SK-N-SH (cell line): ENCODE measurements at regions not wholly inside any gene's neighbourhood (a gene's known extent, or its start where the extent isn't known, plus 50 kb on each side); places are given as distances from the start of the nearest gene placed in this dataset.

Source experiments
- CTCF ChIA-PET: fragments of 300-600, 350-600 bp; formaldehyde crosslinking; extraction: SDS; loops from one replicate; lab custom pipeline; 2021; lab: Yijun Ruan, JAX
- POLR2A ChIA-PET: fragments of 350-600 bp; sonication (Branson Sonifier 250); formaldehyde crosslinking; extraction: SDS; loops from one replicate; lab custom pipeline; 2020; ENCODE audit warnings: antibody characterized with exemption, inconsistent platforms; lab: Yijun Ruan, JAX
- DNase-seq: peaks from one replicate; pipeline ENCODE4 v3.0.0; 2012
- H2AFZ ChIP-seq: fragments of 200-600 bp; sonication (generic); 2 replicates; pipeline ENCODE4 v1.8.1; 2016; ENCODE audit warnings: antibody characterized with exemption, mild to moderate bottlenecking, low read depth
- H3F3A ChIP-seq: fragments of 200-600 bp; sonication (generic); replicated peaks from 2 replicates; pipeline ENCODE3; 2016; ENCODE audit warnings: antibody characterized with exemption, mild to moderate bottlenecking; ENCODE audit not compliant: insufficient read depth
- H3K27ac ChIP-seq, 2 experiments: fragments of 200-500 bp in 1 of 2; fragments of 200-600 bp in 1 of 2; sonication (Bioruptor generic) in 1 of 2; sonication (generic), shearing (Covaris generic) in 1 of 2; 2 replicates each; pipeline versions ENCODE4 v1.5.1 to v1.6.1; 2014 to 2016; ENCODE audit warnings: low read depth in 2 of 2, inconsistent platforms in 1 of 2, low read length in 1 of 2, mild to moderate bottlenecking in 1 of 2, mixed read lengths in 1 of 2
- H3K27me3 ChIP-seq: fragments of 200-600 bp; sonication (generic), shearing (Covaris generic); 2 replicates; pipeline ENCODE4 v1.6.1; 2016; ENCODE audit warnings: mixed run types; ENCODE audit not compliant: insufficient read depth
- H3K36me3 ChIP-seq, 2 experiments: fragments of 200-500 bp in 1 of 2; fragments of 200-600 bp in 1 of 2; sonication (Bioruptor generic) in 1 of 2; sonication (generic) in 1 of 2; replicated peaks in 1 of 2; 2 replicates each; pipeline versions ENCODE3 to v1.5.1; 2014 to 2016; ENCODE audit warnings: low read length in 1 of 2, mild to moderate bottlenecking in 1 of 2; ENCODE audit not compliant: insufficient read depth in 2 of 2, control insufficient read depth in 1 of 2
- H3K4me1 ChIP-seq, 2 experiments: fragments of 200-500 bp in 1 of 2; fragments of 200-600 bp in 1 of 2; sonication (Bioruptor generic) in 1 of 2; sonication (generic), shearing (Covaris generic) in 1 of 2; 2 replicates each; pipeline versions ENCODE4 v1.5.1 to v1.6.1; 2014 to 2016; ENCODE audit warnings: low read depth in 1 of 2, low read length in 1 of 2, mixed run types in 1 of 2; ENCODE audit not compliant: insufficient read depth in 2 of 2, control insufficient read depth in 1 of 2
- H3K4me2 ChIP-seq: fragments of 200-600 bp; sonication (generic), shearing (Covaris generic); 2 replicates; pipeline ENCODE4 v1.6.1; 2017; ENCODE audit warnings: mixed run types
- H3K4me3 ChIP-seq, 2 experiments: fragments of 200-500 bp in 1 of 2; fragments of 200-600 bp in 1 of 2; sonication (Bioruptor generic) in 1 of 2; sonication (generic), shearing (Covaris generic) in 1 of 2; 2 replicates each; pipeline versions ENCODE4 v1.5.1 to v1.8.1; 2014 to 2016; ENCODE audit warnings: low read depth in 2 of 2, inconsistent platforms in 1 of 2, low read length in 1 of 2, mild to moderate bottlenecking in 1 of 2, mixed read lengths in 1 of 2, moderate library complexity in 1 of 2
- H3K79me2 ChIP-seq: fragments of 200-600 bp; sonication (generic); 2 replicates; pipeline ENCODE4 v1.8.1; 2017; ENCODE audit warnings: mild to moderate bottlenecking; ENCODE audit not compliant: insufficient read depth
- H3K9ac ChIP-seq: fragments of 200-600 bp; sonication (generic); 2 replicates; pipeline ENCODE4 v1.6.1; 2017; ENCODE audit warnings: mixed run types
- H3K9me2 ChIP-seq: fragments of 200-600 bp; sonication (generic); 2 replicates; pipeline ENCODE4 v1.6.1; 2017; ENCODE audit warnings: mixed run types
- H3K9me3 ChIP-seq: fragments of 200-600 bp; sonication (generic); 2 replicates; pipeline ENCODE4 v1.6.1; 2017; ENCODE audit warnings: mixed run types, mild to moderate bottlenecking, moderate library complexity
- H4K20me1 ChIP-seq: fragments of 200-600 bp; sonication (generic); 2 replicates; pipeline ENCODE4 v1.6.1; 2017; ENCODE audit warnings: mild to moderate bottlenecking, mixed run types; ENCODE audit not compliant: insufficient read depth
- ELF1 ChIP-seq: IDR thresholded peaks from 2 replicates; pipeline ENCODE4 v1.4.0; 2012
- EP300 ChIP-seq, 2 experiments: IDR thresholded peaks; 2 replicates each; pipeline versions ENCODE4 v1.4.0 to v1.6.1; 2012; ENCODE audit warnings: borderline replicate concordance in 1 of 2, low read depth in 1 of 2, low read length in 1 of 2
- EZH2phosphoT487 ChIP-seq: fragments of 200-600 bp; sonication (generic); IDR thresholded peaks from 2 replicates; pipeline ENCODE4 v1.6.1; 2017; ENCODE audit warnings: low read depth, mixed run types, mild to moderate bottlenecking, antibody characterized with exemption, moderate library complexity, borderline replicate concordance
- GATA2 ChIP-seq: sonication (generic); formaldehyde crosslinking; IDR thresholded peaks from 2 replicates; pipeline ENCODE4 v1.5.0; 2020; ENCODE audit warnings: mild to moderate bottlenecking, missing genetic modification reagents
- IRF3 ChIP-seq: fragments of 150-350 bp; IDR thresholded peaks from 2 replicates; pipeline ENCODE4 v1.6.1; 2016; ENCODE audit warnings: mild to moderate bottlenecking, low read depth, low read length
- MAX ChIP-seq: IDR thresholded peaks from 2 replicates; pipeline ENCODE4 v1.4.0; 2012; ENCODE audit warnings: low read depth
- MXI1 ChIP-seq: IDR thresholded peaks from 2 replicates; pipeline ENCODE4 v1.6.1; 2012; ENCODE audit warnings: mild to moderate bottlenecking, low read depth, low read length, improper control_type of control experiment
- NRF1 ChIP-seq: IDR thresholded peaks from 2 replicates; pipeline ENCODE4 v1.6.1; 2012; ENCODE audit warnings: low read depth, mild to moderate bottlenecking, low read length
- POLR2AphosphoS5 ChIP-seq: IDR thresholded peaks from 2 replicates; pipeline ENCODE4 v1.6.1; 2012; ENCODE audit warnings: low read depth, low read length
- RAD21 ChIP-seq: IDR thresholded peaks from 2 replicates; pipeline ENCODE4 v1.6.1; 2012; ENCODE audit warnings: mild to moderate bottlenecking, low read length
- REST ChIP-seq: IDR thresholded peaks from 2 replicates; pipeline ENCODE4 v1.6.1; 2012; ENCODE audit warnings: mild to moderate bottlenecking, low read depth, low read length, moderate library complexity
- RFX5 ChIP-seq: IDR thresholded peaks from 2 replicates; pipeline ENCODE4 v1.6.1; 2012; ENCODE audit warnings: mild to moderate bottlenecking, improper control_type of control experiment, low read length
- RXRA ChIP-seq: IDR thresholded peaks from 2 replicates; pipeline ENCODE4 v1.4.0; 2012; ENCODE audit warnings: low read depth, mild to moderate bottlenecking, borderline replicate concordance
- SIN3A ChIP-seq: IDR thresholded peaks from 2 replicates; pipeline ENCODE4 v1.6.1; 2012; ENCODE audit warnings: low read depth, mild to moderate bottlenecking, low read length, moderate library complexity, borderline replicate concordance
- TCF12 ChIP-seq: IDR thresholded peaks from 2 replicates; pipeline ENCODE4 v1.4.0; 2012
- USF1 ChIP-seq: IDR thresholded peaks from 2 replicates; pipeline ENCODE4 v1.4.0; 2012; ENCODE audit warnings: low read depth, borderline replicate concordance
- USF2 ChIP-seq: fragments of 150-350 bp; IDR thresholded peaks from 2 replicates; pipeline ENCODE4 v1.6.1; 2017; ENCODE audit warnings: antibody characterized with exemption, low read length, low read depth, borderline replicate concordance
- WGBS: methylation state at CpG from one replicate; pipeline ENCODE4 v1.1.6; 2017; ENCODE audit warnings: low lambda C conversion rate; 5-methylcytosine and 5-hydroxymethylcytosine counted together

GRCh38 chr14:21866479-21866878, 192.9 kb upstream of the OR4E1 start:
- Histone ChIP-seq H3K79me2 (no peaks in the 10 kb centered on the region), H3K4me2 (no peak overlapping the region), H3K9me2 (no peaks in the 10 kb centered on the region), H4K20me1 (no peaks in the 10 kb centered on the region), H3K27me3 (no peaks in the 10 kb centered on the region), H3K36me3 (no peaks in the 10 kb centered on the region), H3K27ac (no peak overlapping the region), H3K9ac (no peak overlapping the region), H3K4me3 (no peak overlapping the region), H3K9me3 (no peaks in the 10 kb centered on the region), H3F3A (no peaks in the 10 kb centered on the region), H2AFZ (no peak overlapping the region), H3K4me1 (no peaks in the 10 kb centered on the region)
- POLR2A ChIA-PET: no interaction called here
- no peak for DNase-seq
- TF ChIP-seq USF1 (no peak), EP300 (IDR thresholded peaks at IDR 0.05; ENCODE audit: borderline replicate concordance in 1 of 2, low read depth in 1 of 2, low read length in 1 of 2) (no peak), RAD21 (no peak), MXI1 (no peak), GATA2 (no peak)
- CTCF ChIA-PET: interaction anchor here (1.0 to 1.6 kb wide), 2 partner anchors 13 to 19 kb away, joined by 3 read pairs; no protein-coding TSS in a partner anchor

- 2% methylated on average over 2 of the region's 2 CpGs for WGBS
- H3K4me2 ChIP-seq: no peak overlapping the region
- no peaks in the 10 kb centered on the region for H3K36me3 ChIP-seq
- no peak for DNase-seq
- TF ChIP-seq RXRA: no peak
- TF ChIP-seq EZH2phosphoT487: no peak
- H3K27ac ChIP-seq: no peak overlapping the region
- H3K27me3 ChIP-seq: no peaks in the 10 kb centered on the region
- H3K9me3 ChIP-seq: no peaks in the 10 kb centered on the region
- H3K4me3 ChIP-seq: no peak overlapping the region
- no peaks in the 10 kb centered on the region for H3K9me2 ChIP-seq
- POLR2A ChIA-PET: no interaction called here
- no peak overlapping the region for H3K9ac ChIP-seq
- no peak overlapping the region for H2AFZ ChIP-seq
- H3K4me1 ChIP-seq: no peaks in the 10 kb centered on the region
- no peaks in the 10 kb centered on the region for H3K79me2 ChIP-seq
- no peaks in the 10 kb centered on the region for H3F3A ChIP-seq
- no peaks in the 10 kb centered on the region for H4K20me1 ChIP-seq
- CTCF ChIA-PET: no interaction called here
These were observed 189.7 kb upstream of the OR4E1 start for GRCh38 chr14:21863289-21863688.

GRCh38 chr14:21861153-21861552, 187.5 kb upstream of the OR4E1 start:
- ChIA-PET POLR2A (no interaction called here), CTCF (interaction anchor here (1.3 to 2.1 kb wide), 2 partner anchors 9 to 13 kb away, joined by 6 to 9 read pairs; no protein-coding TSS in a partner anchor)
- H2AFZ ChIP-seq: no peak overlapping the region
- H3K9me2 ChIP-seq: no peaks in the 10 kb centered on the region
- no peaks in the 10 kb centered on the region for H4K20me1 ChIP-seq
- H3K4me2 ChIP-seq: no peak overlapping the region
- no peak overlapping the region for H3K27ac ChIP-seq
- H3F3A ChIP-seq: no peaks in the 10 kb centered on the region
- no peaks in the 10 kb centered on the region for H3K4me1 ChIP-seq
- H3K9ac ChIP-seq: no peak overlapping the region
- H3K79me2 ChIP-seq: no peaks in the 10 kb centered on the region
- H3K9me3 ChIP-seq: no peaks in the 10 kb centered on the region
- H3K27me3 ChIP-seq: no peaks in the 10 kb centered on the region
- H3K4me3 ChIP-seq: no peak overlapping the region
- no peak for DNase-seq
- 3% methylated on average over 4 of the region's 4 CpGs for WGBS
- H3K36me3 ChIP-seq: no peaks in the 10 kb centered on the region
- TF ChIP-seq SIN3A (no peak), IRF3 (no peak), NRF1 (no peak), RFX5 (no peak), EZH2phosphoT487 (no peak), MAX (no peak), POLR2AphosphoS5 (no peak), GATA2 (no peak), TCF12 (no peak), USF2 (no peak), REST (no peak), ELF1 (no peak)
